HG03135 (cell line): ENCODE measurements at regions not wholly inside any gene's neighbourhood (a gene's known extent, or its start where the extent isn't known, plus 50 kb on each side); places are given as distances from the start of the nearest gene placed in this dataset.

Source experiments
- ATAC-seq: cut with Tn5 transposase; IDR thresholded peaks from one replicate; pipeline ENCODE4 v1.9.1; 2021; ENCODE audit warnings: mild to moderate bottlenecking, moderate library complexity; ENCODE audit not compliant: unreplicated experiment

GRCh38 chr2:81942136-81942680 lies 1637.7 kb upstream of the LRRTM1 start:
- no peak for ATAC-seq

- ATAC-seq, result no peak
Observed at GRCh38 chr2:81940266-81940955, 1635.9 kb upstream of the LRRTM1 start.

GRCh38 chr2:81937944-81938343 lies 1633.4 kb upstream of the LRRTM1 start:
- ATAC-seq, result no peak

- no peak for ATAC-seq
Observed at GRCh38 chr2:81903534-81903933, 1599.0 kb upstream of the LRRTM1 start.

- ATAC-seq, result no peak
Observed at GRCh38 chr2:81901017-81901416, 1596.5 kb upstream of the LRRTM1 start.

- no peak for ATAC-seq
Observed at GRCh38 chr2:81895620-81896250, 1591.2 kb upstream of the LRRTM1 start.

GRCh38 chr2:81894451-81894990 lies 1590.0 kb upstream of the LRRTM1 start:
- ATAC-seq, result no peak

- ATAC-seq, result no peak
Observed at GRCh38 chr2:81876624-81877023, 1572.1 kb upstream of the LRRTM1 start.

- ATAC-seq, result no peak
Observed at GRCh38 chr2:81872006-81872405, 1567.5 kb upstream of the LRRTM1 start.

GRCh38 chr2:81870119-81870518 lies 1565.6 kb upstream of the LRRTM1 start:
- ATAC-seq, result no peak

- ATAC-seq, result no peak
Observed at GRCh38 chr2:81858998-81859397, 1554.4 kb upstream of the LRRTM1 start.

- ATAC-seq, result no peak
Observed at GRCh38 chr2:81853341-81853740, 1548.8 kb upstream of the LRRTM1 start.

GRCh38 chr2:81852651-81853050 lies 1548.1 kb upstream of the LRRTM1 start:
- no peak for ATAC-seq

- ATAC-seq, result no peak
Observed at GRCh38 chr2:81839780-81840179, 1535.2 kb upstream of the LRRTM1 start.

GRCh38 chr2:81835321-81836000 lies 1530.9 kb upstream of the LRRTM1 start:
- no peak for ATAC-seq

- no peak for ATAC-seq
Observed at GRCh38 chr2:81786811-81787210, 1482.3 kb upstream of the LRRTM1 start.

- no peak for ATAC-seq
Observed at GRCh38 chr2:81767187-81767912, 1462.8 kb upstream of the LRRTM1 start.

GRCh38 chr2:81747481-81748070 lies 1443.0 kb upstream of the LRRTM1 start:
- ATAC-seq, result no peak

- no peak for ATAC-seq
Observed at GRCh38 chr2:81739966-81740365, 1435.4 kb upstream of the LRRTM1 start.

- ATAC-seq, result no peak
Observed at GRCh38 chr2:81734981-81735380, 1430.4 kb upstream of the LRRTM1 start.

GRCh38 chr2:81714817-81715216 lies 1410.3 kb upstream of the LRRTM1 start:
- no peak for ATAC-seq
